ENCODE measurements at regions not wholly inside any gene's neighbourhood (a gene's known extent, or its start where the extent isn't known, plus 50 kb on each side); places are given as distances from the start of the nearest gene placed in this dataset.

DNA sequence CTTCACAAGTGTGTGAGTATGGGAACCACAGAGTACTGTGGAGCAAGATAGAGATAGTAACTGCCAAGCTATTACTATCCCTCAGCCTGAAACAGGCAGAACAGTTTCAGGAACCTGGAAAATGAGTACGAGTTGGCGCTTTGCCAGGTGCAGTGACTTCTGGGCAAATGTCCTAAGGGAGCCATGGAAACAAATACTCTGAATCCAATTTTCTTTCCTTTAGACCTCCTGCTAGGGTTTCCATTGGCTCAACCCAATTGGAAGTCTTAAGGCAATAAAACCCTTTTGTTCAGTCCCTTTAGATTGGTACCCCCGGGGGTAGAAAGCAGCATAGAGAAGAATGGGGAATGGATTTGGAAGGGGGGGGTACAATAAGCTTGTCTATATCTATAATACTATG is 205.0 kb upstream of the EPHA7 start:
- WGBS (ENCODE audit: low lambda C conversion rate, missing lambda C conversion rate), result 91% methylated on average over 3 of the region's 3 CpGs
- no peak overlapping the region for H3K4me3 ChIP-seq

DNA sequence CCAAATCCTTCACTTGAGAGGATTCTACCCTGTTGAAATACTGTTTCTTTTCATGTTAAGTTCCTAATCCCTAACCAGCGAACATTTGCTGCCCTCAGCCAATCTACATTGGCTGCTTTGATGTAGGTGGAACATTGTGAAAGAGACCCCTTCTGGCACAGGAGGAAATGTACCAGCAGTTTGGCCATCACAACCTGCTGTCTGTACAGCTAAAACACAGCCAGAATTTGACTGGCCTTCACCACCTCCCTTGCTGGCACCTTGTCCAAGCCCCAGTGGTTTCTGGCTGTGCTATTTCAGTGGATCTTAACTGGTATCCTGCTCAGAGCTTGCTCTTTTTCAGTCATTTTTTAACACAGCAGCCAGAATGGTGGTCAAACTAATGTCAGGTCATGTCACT is 202.1 kb upstream of the EPHA7 start:
- Histone ChIP-seq H3K4me1 (ENCODE audit: insufficient read depth) (no peaks in the 10 kb centered on the region), H3K36me3 (replicated peaks; ENCODE audit: insufficient read depth, low read depth) (no peaks in the 10 kb centered on the region), H3K27me3 (no peaks in the 10 kb centered on the region), H3K9me3 (ENCODE audit: low read depth) (no peaks in the 10 kb centered on the region), H3K4me2 (no peak overlapping the region), H3K4me3 (no peak overlapping the region), H3K9me2 (replicated peaks; ENCODE audit: insufficient read depth) (no peaks in the 10 kb centered on the region), H3K79me2 (no peaks in the 10 kb centered on the region), H2AFZ (no peak overlapping the region), H4K20me1 (ENCODE audit: insufficient read depth, poor library complexity, severe bottlenecking) (no peaks in the 10 kb centered on the region), H3K27ac (no peak overlapping the region)
- no peak for DNase-seq (ENCODE audit: low spot score)
- 36% methylated on average over 1 of the region's 1 CpG for WGBS (ENCODE audit: low lambda C conversion rate, missing lambda C conversion rate)
- no peak for TF ChIP-seq EZH2 (IDR thresholded peaks at IDR 0.05; ENCODE audit: borderline replicate concordance)
- TF ChIP-seq, protein P1, sequence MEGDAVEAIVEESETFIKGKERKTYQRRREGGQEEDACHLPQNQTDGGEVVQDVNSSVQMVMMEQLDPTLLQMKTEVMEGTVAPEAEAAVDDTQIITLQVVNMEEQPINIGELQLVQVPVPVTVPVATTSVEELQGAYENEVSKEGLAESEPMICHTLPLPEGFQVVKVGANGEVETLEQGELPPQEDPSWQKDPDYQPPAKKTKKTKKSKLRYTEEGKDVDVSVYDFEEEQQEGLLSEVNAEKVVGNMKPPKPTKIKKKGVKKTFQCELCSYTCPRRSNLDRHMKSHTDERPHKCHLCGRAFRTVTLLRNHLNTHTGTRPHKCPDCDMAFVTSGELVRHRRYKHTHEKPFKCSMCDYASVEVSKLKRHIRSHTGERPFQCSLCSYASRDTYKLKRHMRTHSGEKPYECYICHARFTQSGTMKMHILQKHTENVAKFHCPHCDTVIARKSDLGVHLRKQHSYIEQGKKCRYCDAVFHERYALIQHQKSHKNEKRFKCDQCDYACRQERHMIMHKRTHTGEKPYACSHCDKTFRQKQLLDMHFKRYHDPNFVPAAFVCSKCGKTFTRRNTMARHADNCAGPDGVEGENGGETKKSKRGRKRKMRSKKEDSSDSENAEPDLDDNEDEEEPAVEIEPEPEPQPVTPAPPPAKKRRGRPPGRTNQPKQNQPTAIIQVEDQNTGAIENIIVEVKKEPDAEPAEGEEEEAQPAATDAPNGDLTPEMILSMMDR (IDR thresholded peaks at IDR 0.05; ENCODE audit: poor library complexity), result no peak
- no peak for TF ChIP-seq EZH2phosphoT487 (IDR thresholded peaks at IDR 0.05; ENCODE audit: low read depth, severe bottlenecking, unreplicated experiment)

More for the DNA sequence above, 205.0 kb upstream of the EPHA7 start:
- H3K4me1 ChIP-seq (ENCODE audit: insufficient read depth), result no peaks in the 10 kb centered on the region
- H3K9me3 ChIP-seq (ENCODE audit: low read depth), result no peaks in the 10 kb centered on the region
- H3K27ac ChIP-seq, result no peak overlapping the region
- H3K36me3 ChIP-seq (replicated peaks; ENCODE audit: insufficient read depth, low read depth), result no peaks in the 10 kb centered on the region
- no peaks in the 10 kb centered on the region for H3K27me3 ChIP-seq
- no peaks in the 10 kb centered on the region for H4K20me1 ChIP-seq (ENCODE audit: insufficient read depth, poor library complexity, severe bottlenecking)
- no peak overlapping the region for H3K4me2 ChIP-seq
- H3K79me2 ChIP-seq, result no peaks in the 10 kb centered on the region
- DNase-seq (ENCODE audit: low spot score), result no peak
- no peaks in the 10 kb centered on the region for H3K9me2 ChIP-seq (replicated peaks; ENCODE audit: insufficient read depth)
- TF ChIP-seq, protein P1 (IDR thresholded peaks at IDR 0.05; ENCODE audit: poor library complexity), result no peak
- TF ChIP-seq EZH2 (IDR thresholded peaks at IDR 0.05; ENCODE audit: borderline replicate concordance), result no peak
- no peak for TF ChIP-seq EZH2phosphoT487 (IDR thresholded peaks at IDR 0.05; ENCODE audit: low read depth, severe bottlenecking, unreplicated experiment)
- no peak overlapping the region for H2AFZ ChIP-seq

DNA sequence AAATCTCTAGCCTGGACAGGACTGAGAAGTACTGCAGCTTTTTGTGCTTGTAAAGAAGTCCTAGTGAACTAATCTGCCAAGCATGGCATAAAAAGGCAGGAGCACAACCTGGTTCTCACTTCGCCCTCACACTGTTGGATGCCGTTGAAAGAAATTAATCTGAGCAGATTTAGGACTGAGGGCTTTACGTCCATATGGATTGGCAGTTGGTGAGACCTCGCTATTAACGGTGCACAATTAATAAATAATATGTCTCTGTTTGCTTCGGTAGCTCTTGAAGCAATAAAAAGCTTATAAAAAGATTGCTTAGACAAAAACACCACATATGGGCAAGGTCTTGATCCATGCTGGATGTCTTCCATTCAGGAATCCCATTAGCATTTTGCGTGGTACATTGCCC is 185.6 kb upstream of the EPHA7 start:
- H3K9me3 ChIP-seq (ENCODE audit: low read depth), result no peaks in the 10 kb centered on the region
- no peaks in the 10 kb centered on the region for H3K36me3 ChIP-seq (replicated peaks; ENCODE audit: insufficient read depth, low read depth)
- no peaks in the 10 kb centered on the region for H3K4me1 ChIP-seq (ENCODE audit: insufficient read depth)
- no peak overlapping the region for H3K4me2 ChIP-seq
- H3K27ac ChIP-seq, result no peak overlapping the region
- H4K20me1 ChIP-seq (ENCODE audit: insufficient read depth, poor library complexity, severe bottlenecking), result no peaks in the 10 kb centered on the region
- H3K79me2 ChIP-seq, result no peaks in the 10 kb centered on the region
- H3K4me3 ChIP-seq, result no peak overlapping the region
- H3K27me3 ChIP-seq, result no peaks in the 10 kb centered on the region
- H3K9me2 ChIP-seq (replicated peaks; ENCODE audit: insufficient read depth), result no peaks in the 10 kb centered on the region
- TF ChIP-seq EZH2phosphoT487 (IDR thresholded peaks at IDR 0.05; ENCODE audit: low read depth, severe bottlenecking, unreplicated experiment) (no peak), EZH2 (IDR thresholded peaks at IDR 0.05; ENCODE audit: borderline replicate concordance) (no peak)
- TF ChIP-seq, protein P1 (IDR thresholded peaks at IDR 0.05; ENCODE audit: poor library complexity), result no peak
- H2AFZ ChIP-seq, result no peak overlapping the region
- 62% methylated on average over 7 of the region's 7 CpGs for WGBS (ENCODE audit: low lambda C conversion rate, missing lambda C conversion rate)
- no peak for DNase-seq (ENCODE audit: low spot score)

DNA sequence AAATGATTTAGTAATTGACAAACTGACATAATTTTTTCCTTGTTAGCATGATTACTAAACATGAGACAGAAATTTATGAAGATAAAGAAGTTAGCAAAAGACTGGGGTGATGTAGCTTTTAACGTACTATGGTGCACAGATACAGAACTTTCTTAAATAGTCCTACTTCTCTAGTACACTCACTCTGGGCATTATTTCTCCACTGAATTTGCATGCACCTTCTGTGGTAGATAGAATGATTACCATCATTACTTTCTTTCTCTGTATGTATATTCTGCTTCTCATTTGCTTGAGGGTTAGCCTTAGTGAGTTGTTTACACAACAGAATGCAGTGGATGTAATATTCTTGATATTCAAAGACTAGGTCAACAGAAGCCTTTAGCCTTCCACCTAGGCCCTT is 173.1 kb upstream of the EPHA7 start:
- Histone ChIP-seq H3K27ac (no peak overlapping the region), H3K4me3 (no peak overlapping the region), H3K9me2 (replicated peaks; ENCODE audit: insufficient read depth) (no peaks in the 10 kb centered on the region), H3K79me2 (no peaks in the 10 kb centered on the region), H3K4me1 (ENCODE audit: insufficient read depth) (no peaks in the 10 kb centered on the region), H4K20me1 (ENCODE audit: insufficient read depth, poor library complexity, severe bottlenecking) (no peaks in the 10 kb centered on the region), H3K4me2 (no peak overlapping the region), H2AFZ (no peak overlapping the region), H3K9me3 (ENCODE audit: low read depth) (no peaks in the 10 kb centered on the region), H3K27me3 (no peaks in the 10 kb centered on the region), H3K36me3 (replicated peaks; ENCODE audit: insufficient read depth, low read depth) (no peaks in the 10 kb centered on the region)
- WGBS (ENCODE audit: low lambda C conversion rate, missing lambda C conversion rate), result 94% methylated on average over 1 of the region's 1 CpG
- TF ChIP-seq, protein P1 (IDR thresholded peaks at IDR 0.05; ENCODE audit: poor library complexity), result no peak
- TF ChIP-seq EZH2phosphoT487 (IDR thresholded peaks at IDR 0.05; ENCODE audit: low read depth, severe bottlenecking, unreplicated experiment), result no peak
- no peak for TF ChIP-seq EZH2 (IDR thresholded peaks at IDR 0.05; ENCODE audit: borderline replicate concordance)
- no peak for DNase-seq (ENCODE audit: low spot score)
